HL-60 (cell line): ENCODE measurements at regions not wholly inside any gene's neighbourhood (a gene's known extent, or its start where the extent isn't known, plus 50 kb on each side); places are given as distances from the start of the nearest gene placed in this dataset.

Experiments used
- POLR2AphosphoS5 ChIP-seq: IDR thresholded peaks from 2 replicates; pipeline ENCODE4 v1.6.1; 2012; ENCODE audit warnings: low read depth
- TF ChIP-seq, protein P1 (sequence below): IDR thresholded peaks from one replicate; pipeline ENCODE4 v1.5.1; 2011; ENCODE audit warnings: low read length, control low read depth, inconsistent platforms; ENCODE audit not compliant: insufficient read depth
- TF ChIP-seq, protein P2 (sequence below): IDR thresholded peaks from 2 replicates; pipeline ENCODE4 v1.6.1; 2012; ENCODE audit warnings: low read depth; ENCODE audit not compliant: insufficient replicate concordance

DNA sequence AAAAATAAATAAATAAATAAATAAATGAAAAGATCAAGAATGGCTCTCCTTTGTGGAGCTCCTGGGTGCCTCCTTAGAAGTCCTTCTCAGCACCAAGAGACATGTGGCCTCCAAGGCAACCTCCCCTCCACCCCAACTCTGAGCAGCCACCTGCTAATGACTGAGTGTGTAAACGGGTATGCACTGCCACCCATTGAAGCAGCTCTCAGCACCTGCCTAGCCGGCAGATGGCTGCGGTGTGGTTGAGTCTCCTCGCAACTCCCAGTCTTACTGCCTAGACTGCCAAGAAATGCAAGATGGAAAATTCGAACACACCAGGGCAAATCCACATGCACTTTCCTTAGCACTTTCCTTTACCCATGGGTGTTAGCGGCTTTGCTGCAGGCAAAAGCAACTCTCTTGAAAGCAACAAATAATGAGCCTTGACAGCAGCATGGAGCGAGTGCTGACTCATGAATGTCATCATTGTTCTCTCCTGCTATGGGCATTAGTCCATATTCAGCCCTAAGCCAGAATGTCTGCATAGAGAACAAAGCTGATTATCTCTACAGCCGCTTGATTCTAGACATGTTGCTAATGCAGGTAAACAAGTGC, 913.9 kb upstream of the AUTS2 start:
- TF ChIP-seq, protein P1, sequence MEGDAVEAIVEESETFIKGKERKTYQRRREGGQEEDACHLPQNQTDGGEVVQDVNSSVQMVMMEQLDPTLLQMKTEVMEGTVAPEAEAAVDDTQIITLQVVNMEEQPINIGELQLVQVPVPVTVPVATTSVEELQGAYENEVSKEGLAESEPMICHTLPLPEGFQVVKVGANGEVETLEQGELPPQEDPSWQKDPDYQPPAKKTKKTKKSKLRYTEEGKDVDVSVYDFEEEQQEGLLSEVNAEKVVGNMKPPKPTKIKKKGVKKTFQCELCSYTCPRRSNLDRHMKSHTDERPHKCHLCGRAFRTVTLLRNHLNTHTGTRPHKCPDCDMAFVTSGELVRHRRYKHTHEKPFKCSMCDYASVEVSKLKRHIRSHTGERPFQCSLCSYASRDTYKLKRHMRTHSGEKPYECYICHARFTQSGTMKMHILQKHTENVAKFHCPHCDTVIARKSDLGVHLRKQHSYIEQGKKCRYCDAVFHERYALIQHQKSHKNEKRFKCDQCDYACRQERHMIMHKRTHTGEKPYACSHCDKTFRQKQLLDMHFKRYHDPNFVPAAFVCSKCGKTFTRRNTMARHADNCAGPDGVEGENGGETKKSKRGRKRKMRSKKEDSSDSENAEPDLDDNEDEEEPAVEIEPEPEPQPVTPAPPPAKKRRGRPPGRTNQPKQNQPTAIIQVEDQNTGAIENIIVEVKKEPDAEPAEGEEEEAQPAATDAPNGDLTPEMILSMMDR: no peak
- TF ChIP-seq, protein P2, sequence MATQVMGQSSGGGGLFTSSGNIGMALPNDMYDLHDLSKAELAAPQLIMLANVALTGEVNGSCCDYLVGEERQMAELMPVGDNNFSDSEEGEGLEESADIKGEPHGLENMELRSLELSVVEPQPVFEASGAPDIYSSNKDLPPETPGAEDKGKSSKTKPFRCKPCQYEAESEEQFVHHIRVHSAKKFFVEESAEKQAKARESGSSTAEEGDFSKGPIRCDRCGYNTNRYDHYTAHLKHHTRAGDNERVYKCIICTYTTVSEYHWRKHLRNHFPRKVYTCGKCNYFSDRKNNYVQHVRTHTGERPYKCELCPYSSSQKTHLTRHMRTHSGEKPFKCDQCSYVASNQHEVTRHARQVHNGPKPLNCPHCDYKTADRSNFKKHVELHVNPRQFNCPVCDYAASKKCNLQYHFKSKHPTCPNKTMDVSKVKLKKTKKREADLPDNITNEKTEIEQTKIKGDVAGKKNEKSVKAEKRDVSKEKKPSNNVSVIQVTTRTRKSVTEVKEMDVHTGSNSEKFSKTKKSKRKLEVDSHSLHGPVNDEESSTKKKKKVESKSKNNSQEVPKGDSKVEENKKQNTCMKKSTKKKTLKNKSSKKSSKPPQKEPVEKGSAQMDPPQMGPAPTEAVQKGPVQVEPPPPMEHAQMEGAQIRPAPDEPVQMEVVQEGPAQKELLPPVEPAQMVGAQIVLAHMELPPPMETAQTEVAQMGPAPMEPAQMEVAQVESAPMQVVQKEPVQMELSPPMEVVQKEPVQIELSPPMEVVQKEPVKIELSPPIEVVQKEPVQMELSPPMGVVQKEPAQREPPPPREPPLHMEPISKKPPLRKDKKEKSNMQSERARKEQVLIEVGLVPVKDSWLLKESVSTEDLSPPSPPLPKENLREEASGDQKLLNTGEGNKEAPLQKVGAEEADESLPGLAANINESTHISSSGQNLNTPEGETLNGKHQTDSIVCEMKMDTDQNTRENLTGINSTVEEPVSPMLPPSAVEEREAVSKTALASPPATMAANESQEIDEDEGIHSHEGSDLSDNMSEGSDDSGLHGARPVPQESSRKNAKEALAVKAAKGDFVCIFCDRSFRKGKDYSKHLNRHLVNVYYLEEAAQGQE: no peak
- TF ChIP-seq POLR2AphosphoS5: no peak
